Neuronal stem cell (in vitro differentiated cells): ENCODE measurements at regions not wholly inside any gene's neighbourhood (a gene's known extent, or its start where the extent isn't known, plus 50 kb on each side); places are given as distances from the start of the nearest gene placed in this dataset.

ENCODE experiments used
- DNase-seq: peaks from one replicate; pipeline ENCODE4 v3.0.0-alpha.2; 2013; ENCODE audit warnings: low spot score
- H2AFZ ChIP-seq: one replicate; pipeline ENCODE4 v1.6.1; 2013; ENCODE audit warnings: mild to moderate bottlenecking, low read length, inconsistent platforms
- H2AK5ac ChIP-seq: 2 replicates; pipeline ENCODE4 v1.6.1; 2013; ENCODE audit warnings: low read depth, mild to moderate bottlenecking, inconsistent platforms, low read length, moderate library complexity, mixed read lengths
- H2BK120ac ChIP-seq: 2 replicates; pipeline ENCODE4 v1.6.1; 2013; ENCODE audit warnings: low read depth, mild to moderate bottlenecking, inconsistent platforms, low read length, moderate library complexity, mixed read lengths
- H2BK12ac ChIP-seq: one replicate; pipeline ENCODE4 v1.6.1; 2013; ENCODE audit warnings: low read length, inconsistent platforms
- H2BK15ac ChIP-seq: 2 replicates; pipeline ENCODE4 v1.6.1; 2013; ENCODE audit warnings: mild to moderate bottlenecking, low read length, inconsistent platforms, mixed read lengths
- H2BK5ac ChIP-seq: one replicate; pipeline ENCODE4 v1.6.1; 2013; ENCODE audit warnings: inconsistent platforms, mild to moderate bottlenecking, low read length, moderate library complexity
- H3K14ac ChIP-seq: one replicate; pipeline ENCODE4 v1.6.1; 2013; ENCODE audit warnings: low read length, inconsistent platforms
- H3K18ac ChIP-seq: 2 replicates; pipeline ENCODE4 v1.6.1; 2013; ENCODE audit warnings: low read length, inconsistent platforms
- H3K23ac ChIP-seq: 2 replicates; pipeline ENCODE4 v1.6.1; 2013; ENCODE audit warnings: low read depth, mild to moderate bottlenecking, mixed read lengths, low read length, inconsistent platforms; ENCODE audit not compliant: poor library complexity
- H3K27ac ChIP-seq: replicated peaks from 3 replicates; pipeline ENCODE4 v1.5.1; 2013; ENCODE audit warnings: low read length, inconsistent platforms
- H3K27me3 ChIP-seq, 3 experiments: 2 replicates each; pipeline ENCODE4 v1.6.1; 2013; ENCODE audit warnings: low read length in 3 of 3, mild to moderate bottlenecking in 2 of 3, inconsistent platforms in 1 of 3, low read depth in 1 of 3, mixed read lengths in 1 of 3, moderate library complexity in 1 of 3; ENCODE audit not compliant: control insufficient read depth in 3 of 3, insufficient read depth in 3 of 3
- H3K36me3 ChIP-seq, 2 donors: replicated peaks in 1 of 2; 2 replicates each; pipeline ENCODE4 v1.6.1; 2013; ENCODE audit warnings: low read length in 2 of 2; ENCODE audit not compliant: control insufficient read depth in 2 of 2, insufficient read depth in 2 of 2
- H3K4ac ChIP-seq: 2 replicates; pipeline ENCODE4 v1.6.1; 2013; ENCODE audit warnings: inconsistent platforms, mild to moderate bottlenecking, low read length, moderate library complexity
- H3K4me1 ChIP-seq, 2 donors: 1 replicate in 1 of 2; 2 replicates in 1 of 2; pipeline ENCODE4 v1.6.1; 2013; ENCODE audit warnings: low read length in 2 of 2, low read depth in 1 of 2; ENCODE audit not compliant: control insufficient read depth in 2 of 2, insufficient read depth in 1 of 2
- H3K4me2 ChIP-seq: one replicate; pipeline ENCODE4 v1.6.1; 2013; ENCODE audit warnings: mild to moderate bottlenecking, low read length, inconsistent platforms; ENCODE audit not compliant: insufficient read depth, poor library complexity, severe bottlenecking
- H3K4me3 ChIP-seq, 2 donors: 2 replicates each; pipeline ENCODE4 v1.5.1; 2013; ENCODE audit warnings: low read length in 2 of 2, mild to moderate bottlenecking in 2 of 2, inconsistent platforms in 1 of 2, moderate library complexity in 1 of 2
- H3K79me1 ChIP-seq: one replicate; pipeline ENCODE4 v1.6.1; 2013; ENCODE audit warnings: low read depth, mild to moderate bottlenecking, inconsistent platforms, low read length, moderate library complexity
- H3K9ac ChIP-seq: one replicate; pipeline ENCODE4 v1.6.1; 2013; ENCODE audit warnings: mild to moderate bottlenecking, low read depth, low read length, inconsistent platforms; ENCODE audit not compliant: poor library complexity
- H3K9me3 ChIP-seq, 2 donors: replicated peaks in 1 of 2; 2 replicates each; pipeline versions ENCODE3 to v1.6.1; 2013; ENCODE audit warnings: low read length in 2 of 2, mild to moderate bottlenecking in 2 of 2, inconsistent platforms in 1 of 2, low read depth in 1 of 2, mixed read lengths in 1 of 2, moderate library complexity in 1 of 2; ENCODE audit not compliant: control insufficient read depth in 2 of 2, insufficient read depth in 1 of 2
- H4K8ac ChIP-seq: one replicate; pipeline ENCODE4 v1.6.1; 2013; ENCODE audit warnings: low read depth, mild to moderate bottlenecking, inconsistent platforms, low read length, moderate library complexity
- H4K91ac ChIP-seq: one replicate; pipeline ENCODE4 v1.6.1; 2013; ENCODE audit warnings: low read length, low read depth, mild to moderate bottlenecking, inconsistent platforms; ENCODE audit not compliant: poor library complexity
- WGBS, 2 donors: extraction: QIAGEN DNeasy Blood & Tissue Kit; methylation state at CpG; one replicate each; pipeline ENCODE4 v1.1.7; 2013; ENCODE audit warnings: missing lambda C conversion rate in 2 of 2, mixed read lengths in 1 of 2; ENCODE audit not compliant: insufficient read length in 2 of 2, insufficient replicate concordance in 1 of 2; ENCODE audit errors: extremely low coverage in 2 of 2; 5-methylcytosine and 5-hydroxymethylcytosine counted together

DNA sequence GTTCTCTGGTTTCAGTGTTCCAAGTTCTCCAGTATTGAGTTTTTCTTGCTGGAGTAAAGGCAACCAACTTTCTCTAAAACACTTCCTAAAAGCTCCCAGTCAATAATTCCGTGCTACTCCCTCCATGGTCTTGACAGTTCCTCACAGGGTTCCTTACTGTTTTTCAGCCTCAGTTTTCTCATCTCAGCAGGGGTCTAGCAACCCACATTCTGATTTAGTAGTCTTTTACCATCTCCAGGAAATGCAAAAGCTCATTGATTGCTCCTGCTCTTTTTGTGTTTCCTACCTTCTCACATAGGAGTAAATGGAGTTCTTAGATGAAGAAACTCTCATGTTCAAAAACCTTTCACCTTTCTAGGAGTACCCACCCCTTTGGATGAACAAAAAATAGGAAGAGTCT, 978.8 kb upstream of the POU3F3 start:
- Histone ChIP-seq H3K79me1 (no peaks in the 10 kb centered on the region), H3K9ac (no peak overlapping the region), H2BK12ac (no peak overlapping the region), H3K14ac (no peak overlapping the region), H3K18ac (no peak overlapping the region), H3K27me3 (no peaks in the 10 kb centered on the region), H3K9me3 (peaks cover 0 to 6% of the 10 kb centered on the region in 2 donors), H3K4me1 (peaks cover 4 to 6% of the 10 kb centered on the region in 2 donors), H3K23ac (no peak overlapping the region), H3K4ac (no peak overlapping the region), H3K27ac (no peak overlapping the region), H3K36me3 (no peaks in the 10 kb centered on the region), H2BK5ac (no peak overlapping the region), H2AFZ (peak overlapping the region; percentile 65), H3K4me2 (no peak overlapping the region), H4K8ac (no peak overlapping the region), H3K4me3 (peak overlapping the region in 1 of 2 donors; percentile 1), H2BK15ac (no peak overlapping the region), H2AK5ac (no peak overlapping the region), H2BK120ac (no peak overlapping the region), H4K91ac (no peak overlapping the region)
- no CpG with 5 or more reads among the region's 1 CpG for WGBS, 2 donors
- DNase-seq, result no peak

DNA sequence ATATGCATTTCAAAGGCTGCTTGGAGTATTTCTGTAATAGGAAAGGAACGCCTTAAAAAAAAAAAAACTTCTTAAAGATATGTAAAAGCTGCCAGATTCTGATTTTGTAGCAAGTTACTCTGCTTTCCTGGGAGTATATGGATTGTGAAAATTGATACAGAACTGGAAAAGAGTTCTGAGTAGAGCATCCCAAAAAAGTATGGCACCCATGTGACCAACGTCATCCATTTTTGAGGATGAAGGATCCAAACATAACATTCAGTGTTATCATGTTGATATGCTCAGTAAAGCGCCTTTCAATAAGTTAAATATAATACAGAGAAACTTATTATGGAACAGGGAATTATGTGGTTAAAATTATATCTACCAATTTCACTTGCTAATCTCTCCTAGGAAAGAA, 978.4 kb upstream of the POU3F3 start:
- H3K27me3 ChIP-seq, result no peaks in the 10 kb centered on the region
- H3K36me3 ChIP-seq, result no peaks in the 10 kb centered on the region
- no peaks in the 10 kb centered on the region for H3K79me1 ChIP-seq
- H3K4me2 ChIP-seq, result no peak overlapping the region
- no peak overlapping the region for H3K4me3 ChIP-seq
- H3K4me1 ChIP-seq, result peaks cover 6 to 8% of the 10 kb centered on the region in 2 donors
- H3K18ac ChIP-seq, result no peak overlapping the region
- H2BK12ac ChIP-seq, result no peak overlapping the region
- H2BK15ac ChIP-seq, result no peak overlapping the region
- H2BK5ac ChIP-seq, result no peak overlapping the region
- no peak overlapping the region for H3K4ac ChIP-seq
- H4K8ac ChIP-seq, result no peak overlapping the region
- no peak overlapping the region for H3K23ac ChIP-seq
- H4K91ac ChIP-seq, result no peak overlapping the region
- no peak overlapping the region for H3K27ac ChIP-seq
- H3K9ac ChIP-seq, result no peak overlapping the region
- no peak for DNase-seq
- peaks cover 0 to 6% of the 10 kb centered on the region in 2 donors for H3K9me3 ChIP-seq
- peak overlapping the region; percentile 65 for H2AFZ ChIP-seq
- no peak overlapping the region for H2AK5ac ChIP-seq
- WGBS, 2 donors, result no CpG with 5 or more reads among the region's 3 CpGs
- no peak overlapping the region for H2BK120ac ChIP-seq
- no peak overlapping the region for H3K14ac ChIP-seq

DNA sequence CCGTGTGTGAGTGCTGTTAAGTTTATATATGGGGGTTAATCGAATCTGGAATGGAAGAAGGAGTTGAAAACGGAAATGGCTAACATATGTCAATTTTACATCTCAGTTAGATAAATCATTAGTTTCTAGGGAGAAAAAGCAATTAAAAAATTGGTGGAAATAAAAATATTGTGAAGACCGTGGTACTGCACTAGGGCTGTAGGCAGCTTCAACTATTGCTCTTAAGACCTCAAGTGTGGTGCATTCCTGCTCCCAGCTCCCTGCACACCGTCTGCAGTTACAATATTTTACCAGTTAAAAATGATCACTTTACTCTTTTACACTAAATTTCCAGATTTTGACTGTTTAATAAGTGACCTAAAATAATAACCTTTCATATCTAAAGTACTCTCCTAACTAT, 977.3 kb upstream of the POU3F3 start:
- Histone ChIP-seq H3K23ac (no peak overlapping the region), H4K8ac (no peak overlapping the region), H3K27ac (no peak overlapping the region), H3K4ac (no peak overlapping the region), H3K36me3 (no peaks in the 10 kb centered on the region), H2BK5ac (no peak overlapping the region), H3K9ac (no peak overlapping the region), H3K4me3 (no peak overlapping the region), H2BK12ac (no peak overlapping the region), H2AFZ (no peak overlapping the region), H3K79me1 (no peaks in the 10 kb centered on the region), H3K4me2 (no peak overlapping the region), H3K4me1 (peaks cover 6 to 9% of the 10 kb centered on the region in 2 donors), H3K27me3 (no peaks in the 10 kb centered on the region), H2BK15ac (no peak overlapping the region), H4K91ac (no peak overlapping the region), H2BK120ac (no peak overlapping the region), H3K14ac (no peak overlapping the region), H2AK5ac (no peak overlapping the region), H3K9me3 (peaks cover 0 to 6% of the 10 kb centered on the region in 2 donors), H3K18ac (no peak overlapping the region)
- no CpG with 5 or more reads among the region's 5 CpGs for WGBS, 2 donors
- DNase-seq, result no peak

DNA sequence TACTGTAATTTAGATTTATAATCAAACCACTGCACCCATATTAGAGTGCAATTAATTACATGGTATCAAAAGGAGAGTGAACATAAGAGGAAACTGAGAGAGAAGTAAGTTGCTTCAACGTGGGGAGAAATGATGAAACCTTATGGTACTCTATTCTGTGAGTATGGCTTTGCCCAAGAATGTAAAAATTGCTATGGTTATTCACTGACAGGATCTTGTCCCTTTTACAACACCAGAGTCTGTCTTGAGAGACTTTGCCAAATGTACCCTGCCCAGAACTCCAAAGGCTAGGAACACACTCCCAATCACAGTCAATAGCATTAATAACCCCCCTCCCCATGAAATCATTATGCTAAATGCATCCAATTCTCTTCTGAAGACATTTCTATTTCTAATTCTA, 974.8 kb upstream of the POU3F3 start:
- Histone ChIP-seq H3K9me3 (peaks cover 0 to 6% of the 10 kb centered on the region in 2 donors), H3K79me1 (no peaks in the 10 kb centered on the region), H3K4me1 (peaks cover 3 to 11% of the 10 kb centered on the region in 2 donors), H4K8ac (no peak overlapping the region), H2BK120ac (no peak overlapping the region), H3K14ac (no peak overlapping the region), H3K27me3 (no peaks in the 10 kb centered on the region), H2AFZ (no peak overlapping the region), H2BK5ac (no peak overlapping the region), H2AK5ac (no peak overlapping the region), H3K27ac (no peak overlapping the region), H2BK15ac (no peak overlapping the region), H3K4ac (no peak overlapping the region), H3K9ac (no peak overlapping the region), H4K91ac (no peak overlapping the region), H3K18ac (no peak overlapping the region), H2BK12ac (no peak overlapping the region), H3K4me2 (no peak overlapping the region), H3K36me3 (no peaks in the 10 kb centered on the region), H3K4me3 (no peak overlapping the region), H3K23ac (no peak overlapping the region)
- no peak for DNase-seq
- WGBS, 2 donors, result no CpG with 5 or more reads among the region's 1 CpG
